ENCODE measurements at regions not wholly inside any gene's neighbourhood (a gene's known extent, or its start where the extent isn't known, plus 50 kb on each side); places are given as distances from the start of the nearest gene placed in this dataset.

- no peak for DNase-seq (ENCODE audit: low read depth)
- TF ChIP-seq, protein P1, sequence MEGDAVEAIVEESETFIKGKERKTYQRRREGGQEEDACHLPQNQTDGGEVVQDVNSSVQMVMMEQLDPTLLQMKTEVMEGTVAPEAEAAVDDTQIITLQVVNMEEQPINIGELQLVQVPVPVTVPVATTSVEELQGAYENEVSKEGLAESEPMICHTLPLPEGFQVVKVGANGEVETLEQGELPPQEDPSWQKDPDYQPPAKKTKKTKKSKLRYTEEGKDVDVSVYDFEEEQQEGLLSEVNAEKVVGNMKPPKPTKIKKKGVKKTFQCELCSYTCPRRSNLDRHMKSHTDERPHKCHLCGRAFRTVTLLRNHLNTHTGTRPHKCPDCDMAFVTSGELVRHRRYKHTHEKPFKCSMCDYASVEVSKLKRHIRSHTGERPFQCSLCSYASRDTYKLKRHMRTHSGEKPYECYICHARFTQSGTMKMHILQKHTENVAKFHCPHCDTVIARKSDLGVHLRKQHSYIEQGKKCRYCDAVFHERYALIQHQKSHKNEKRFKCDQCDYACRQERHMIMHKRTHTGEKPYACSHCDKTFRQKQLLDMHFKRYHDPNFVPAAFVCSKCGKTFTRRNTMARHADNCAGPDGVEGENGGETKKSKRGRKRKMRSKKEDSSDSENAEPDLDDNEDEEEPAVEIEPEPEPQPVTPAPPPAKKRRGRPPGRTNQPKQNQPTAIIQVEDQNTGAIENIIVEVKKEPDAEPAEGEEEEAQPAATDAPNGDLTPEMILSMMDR (conservative IDR thresholded peaks at IDR 0.05; ENCODE audit: low read length): no peak
- H3K4me3 ChIP-seq (ENCODE audit: low read length): no peak overlapping the region
These were observed 356.4 kb downstream of the ANKRD7 start for GRCh38 chr7:118580743-118581382.

DNA sequence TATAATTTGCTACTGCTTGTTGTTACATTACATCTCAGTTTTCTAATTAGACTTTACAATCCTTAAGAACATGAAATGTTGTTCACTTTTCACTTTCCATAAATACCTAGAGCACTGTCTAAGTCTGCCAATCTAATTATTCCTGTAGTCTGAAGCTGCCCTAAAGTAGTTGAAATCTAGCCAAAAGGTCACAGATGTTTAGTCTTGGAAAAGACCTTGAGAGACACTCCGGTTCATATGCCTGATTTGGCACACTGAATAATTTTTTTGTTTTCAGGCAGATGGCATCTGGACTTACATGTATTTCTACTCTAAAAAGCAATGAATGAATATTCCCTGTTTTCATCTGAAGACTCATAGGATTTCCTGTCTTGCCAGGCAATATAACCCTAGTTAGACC, 359.1 kb downstream of the ANKRD7 start:
- no peak overlapping the region for H3K4me3 ChIP-seq (ENCODE audit: low read length)
- TF ChIP-seq, protein P1 (conservative IDR thresholded peaks at IDR 0.05; ENCODE audit: low read length): no peak
- no peak for DNase-seq (ENCODE audit: low read depth)

DNA sequence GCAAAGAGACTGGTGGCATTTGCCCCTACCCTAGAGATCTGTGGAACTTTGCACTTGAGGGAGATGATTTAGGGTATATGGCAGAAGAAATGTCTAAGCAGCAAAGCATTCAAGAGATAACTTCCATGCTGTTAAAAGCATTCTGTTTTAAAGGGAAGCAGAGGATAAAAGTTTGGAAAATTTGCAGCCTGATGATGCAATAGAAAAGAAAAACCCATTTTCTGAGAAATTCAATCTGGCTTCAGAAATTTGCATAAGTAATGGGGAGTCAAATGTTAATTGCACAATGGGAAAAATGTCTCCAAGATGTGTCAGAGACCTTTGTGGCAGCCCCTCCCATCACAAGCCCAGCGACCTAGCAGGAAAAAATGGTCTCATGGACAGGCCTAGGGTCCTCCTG, 361.7 kb downstream of the ANKRD7 start:
- no peak for DNase-seq (ENCODE audit: low read depth)
- TF ChIP-seq, protein P1 (conservative IDR thresholded peaks at IDR 0.05; ENCODE audit: low read length): no peak
- no peak overlapping the region for H3K4me3 ChIP-seq (ENCODE audit: low read length)

DNA sequence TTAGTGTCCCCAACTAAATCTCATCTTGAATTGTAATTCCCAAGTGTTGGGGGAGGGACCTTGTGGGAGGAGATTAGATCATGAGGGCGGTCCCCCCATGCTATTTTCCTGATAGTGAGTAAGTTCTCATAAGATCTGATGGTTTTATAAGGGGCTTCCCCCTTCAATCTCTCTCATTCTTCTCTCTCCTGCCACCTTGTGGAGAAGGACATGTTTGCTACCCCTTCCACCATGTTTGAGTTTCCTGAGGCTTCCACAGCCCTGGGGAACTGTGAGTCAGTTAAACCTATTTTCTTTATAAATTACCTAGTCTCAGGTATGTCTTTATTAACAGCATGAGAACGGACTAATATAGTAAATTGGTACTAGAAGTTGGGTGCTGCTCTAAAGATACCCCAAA, 365.6 kb downstream of the ANKRD7 start:
- TF ChIP-seq, protein P1 (conservative IDR thresholded peaks at IDR 0.05; ENCODE audit: low read length): no peak
- H3K4me3 ChIP-seq (ENCODE audit: low read length): no peak overlapping the region
- no peak for DNase-seq (ENCODE audit: low read depth)

GRCh38 chr7:118602090-118602489, 377.6 kb downstream of the ANKRD7 start:
- TF ChIP-seq, protein P1 (conservative IDR thresholded peaks at IDR 0.05; ENCODE audit: low read length): no peak

DNA sequence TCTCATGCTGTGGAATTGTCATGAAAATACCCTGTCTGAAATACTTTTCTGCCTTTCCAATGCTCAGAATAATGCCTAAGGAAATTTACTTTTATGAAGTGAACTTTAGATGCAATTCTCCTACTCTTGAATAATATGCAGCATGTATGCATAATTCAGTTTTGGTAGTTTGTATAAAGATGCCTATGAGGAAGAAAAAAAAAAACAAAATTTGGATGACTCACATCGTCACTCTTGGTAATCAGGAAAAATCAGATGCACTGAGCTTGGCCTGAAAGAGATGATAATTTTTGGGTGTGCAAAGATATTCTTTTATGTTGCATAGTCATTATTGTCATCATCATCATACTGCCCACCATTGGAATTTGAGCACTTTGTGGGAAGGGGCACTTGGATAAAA, 382.1 kb downstream of the ANKRD7 start:
- TF ChIP-seq, protein P1 (conservative IDR thresholded peaks at IDR 0.05; ENCODE audit: low read length): no peak
- DNase-seq (ENCODE audit: low read depth): no peak
- no peak overlapping the region for H3K4me3 ChIP-seq (ENCODE audit: low read length)

More at GRCh38 chr7:118602090-118602489, 377.6 kb downstream of the ANKRD7 start:
- DNase-seq (ENCODE audit: low read depth): no peak
- H3K4me3 ChIP-seq (ENCODE audit: low read length): no peak overlapping the region

GRCh38 chr7:118609207-118609606, 384.7 kb downstream of the ANKRD7 start:
- DNase-seq (ENCODE audit: low read depth): no peak
- TF ChIP-seq, protein P1 (conservative IDR thresholded peaks at IDR 0.05; ENCODE audit: low read length): no peak
- no peak overlapping the region for H3K4me3 ChIP-seq (ENCODE audit: low read length)
